ENCODE measurements at regions not wholly inside any gene's neighbourhood (a gene's known extent, or its start where the extent isn't known, plus 50 kb on each side); places are given as distances from the start of the nearest gene placed in this dataset.
"Not testable (repeated sequence)": the region's sequence is repeated elsewhere in the genome, so short reads cannot be mapped to it uniquely, and the experiment has no call there.

GRCh38 chr1:229005556-229005955 is 265.4 kb upstream of the RAB4A start:
- TF ChIP-seq CTCF (IDR thresholded peaks at IDR 0.05) = no peak

GRCh38 chr1:229006121-229006870 is 264.6 kb upstream of the RAB4A start:
- no peak for TF ChIP-seq CTCF (IDR thresholded peaks at IDR 0.05)
- Histone ChIP-seq H3K36me3 (ENCODE audit: low read depth) (no peaks in the 10 kb centered on the region), H3K9me3 (no peaks in the 10 kb centered on the region), H3K4me3 (no peak overlapping the region), H3K4me1 (ENCODE audit: low read depth) (no peaks in the 10 kb centered on the region)
- ATAC-seq (no peak), DNase-seq (no peak)
- intact Hi-C loops (cut with DNase I, micrococcal nuclease) = no loop called here

More at GRCh38 chr1:229005556-229005955, 265.4 kb upstream of the RAB4A start:
- intact Hi-C loops (cut with DNase I, micrococcal nuclease) = no loop called here
- DNase-seq (no peak), ATAC-seq (no peak)
- no peak overlapping the region for H3K4me3 ChIP-seq
- no peaks in the 10 kb centered on the region for H3K9me3 ChIP-seq
- H3K36me3 ChIP-seq (ENCODE audit: low read depth) = no peaks in the 10 kb centered on the region
- no peaks in the 10 kb centered on the region for H3K4me1 ChIP-seq (ENCODE audit: low read depth)

- no peak for TF ChIP-seq CTCF (IDR thresholded peaks at IDR 0.05)
- no peak for ATAC-seq
- no peaks in the 10 kb centered on the region for H3K9me3 ChIP-seq
- no peaks in the 10 kb centered on the region for H3K4me1 ChIP-seq (ENCODE audit: low read depth)
- no peak overlapping the region for H3K4me3 ChIP-seq
- DNase-seq = no peak
- H3K36me3 ChIP-seq (ENCODE audit: low read depth) = no peaks in the 10 kb centered on the region
- intact Hi-C loops (cut with DNase I, micrococcal nuclease) = no loop called here
These were observed 263.7 kb upstream of the RAB4A start for GRCh38 chr1:229007167-229007566.

- TF ChIP-seq CTCF (IDR thresholded peaks at IDR 0.05) = no peak
- H3K4me3 ChIP-seq = no peak overlapping the region
- H3K4me1 ChIP-seq (ENCODE audit: low read depth) = no peaks in the 10 kb centered on the region
- H3K9me3 ChIP-seq = no peaks in the 10 kb centered on the region
- intact Hi-C loops (cut with DNase I, micrococcal nuclease) = no loop called here
- no peaks in the 10 kb centered on the region for H3K36me3 ChIP-seq (ENCODE audit: low read depth)
- DNase-seq (no peak), ATAC-seq (no peak)
These were observed 263.2 kb upstream of the RAB4A start for GRCh38 chr1:229007701-229008100.

- H3K36me3 ChIP-seq (ENCODE audit: low read depth); ATAC-seq; H3K4me3 ChIP-seq; H3K9me3 ChIP-seq; intact Hi-C loops (cut with DNase I, micrococcal nuclease); DNase-seq; H3K4me1 ChIP-seq (ENCODE audit: low read depth): not testable (repeated sequence)
These were observed 262.6 kb upstream of the RAB4A start for GRCh38 chr1:229008347-229008746.

- Histone ChIP-seq H3K36me3 (ENCODE audit: low read depth) (no peaks in the 10 kb centered on the region), H3K4me1 (ENCODE audit: low read depth) (no peaks in the 10 kb centered on the region), H3K9me3 (no peaks in the 10 kb centered on the region), H3K4me3 (no peak overlapping the region)
- TF ChIP-seq CTCF (IDR thresholded peaks at IDR 0.05) = no peak
- no peak for ATAC-seq
- intact Hi-C loops (cut with DNase I, micrococcal nuclease) = no loop called here
- DNase-seq = no peak
These were observed 259.9 kb upstream of the RAB4A start for GRCh38 chr1:229011022-229011421.

All from mucosa of descending colon (tissue), 3 donors.